SH-SY5Y (cell line): ENCODE measurements at regions not wholly inside any gene's neighbourhood (a gene's known extent, or its start where the extent isn't known, plus 50 kb on each side); places are given as distances from the start of the nearest gene placed in this dataset.

Experiments
- GATA2 ChIP-seq: IDR thresholded peaks from 2 replicates; pipeline ENCODE4 v1.6.1; 2011; ENCODE audit warnings: mild to moderate bottlenecking, low read depth, low read length
- GATA3 ChIP-seq: IDR thresholded peaks from 2 replicates; pipeline ENCODE4 v1.6.1; 2011; ENCODE audit warnings: low read depth, mild to moderate bottlenecking, low read length, moderate library complexity

DNA sequence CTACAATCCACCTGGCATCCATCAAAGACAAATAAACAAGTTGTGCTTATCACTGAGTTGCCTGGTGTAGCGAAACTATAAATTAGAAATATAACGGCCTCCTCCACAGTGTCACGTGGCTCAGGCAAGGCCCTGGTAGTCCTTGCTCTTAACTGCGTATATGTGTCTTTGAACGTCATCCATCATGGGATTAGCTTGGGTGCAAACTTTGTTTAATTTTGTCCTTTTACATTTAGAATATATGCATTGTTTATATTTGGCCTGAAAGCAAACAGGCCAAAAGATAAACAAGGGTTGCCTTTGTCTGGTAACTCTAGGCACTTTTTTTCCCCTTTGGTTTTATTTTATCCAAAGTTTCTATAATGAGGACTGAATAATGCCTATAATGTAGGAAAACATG lies 184.9 kb downstream of the KIT start:
- TF ChIP-seq GATA3 (no peak), GATA2 (no peak)
